Large intestine (tissue), 3 donors: ENCODE measurements at regions not wholly inside any gene's neighbourhood (a gene's known extent, or its start where the extent isn't known, plus 50 kb on each side); places are given as distances from the start of the nearest gene placed in this dataset.

Experiments used
- DNase-seq, 2 donors: peaks; one replicate each; pipeline versions ENCODE4 v3.0.0 to v3.0.0-alpha.2; 2013
- H3K27ac ChIP-seq: one replicate; pipeline ENCODE4 v1.5.1; 2013; ENCODE audit warnings: low read length
- H3K27me3 ChIP-seq: 2 replicates; pipeline ENCODE4 v1.6.1; 2013; ENCODE audit warnings: low read length; ENCODE audit not compliant: control insufficient read depth, insufficient read depth
- H3K36me3 ChIP-seq: 2 replicates; pipeline ENCODE4 v1.6.1; 2013; ENCODE audit warnings: low read length; ENCODE audit not compliant: control insufficient read depth, insufficient read depth
- H3K4me1 ChIP-seq: one replicate; pipeline ENCODE4 v1.6.1; 2013; ENCODE audit warnings: low read length; ENCODE audit not compliant: control insufficient read depth, insufficient read depth
- H3K4me3 ChIP-seq: one replicate; pipeline ENCODE4 v1.5.1; 2013; ENCODE audit warnings: low read length
- H3K9me3 ChIP-seq: one replicate; pipeline ENCODE4 v1.6.1; 2013; ENCODE audit warnings: mild to moderate bottlenecking, low read depth, low read length, moderate library complexity; ENCODE audit not compliant: control insufficient read depth
- WGBS: methylation state at CpG from one replicate; pipeline ENCODE4 v1.1.5; 2013; ENCODE audit warnings: low lambda C conversion rate; ENCODE audit not compliant: insufficient coverage; 5-methylcytosine and 5-hydroxymethylcytosine counted together

DNA sequence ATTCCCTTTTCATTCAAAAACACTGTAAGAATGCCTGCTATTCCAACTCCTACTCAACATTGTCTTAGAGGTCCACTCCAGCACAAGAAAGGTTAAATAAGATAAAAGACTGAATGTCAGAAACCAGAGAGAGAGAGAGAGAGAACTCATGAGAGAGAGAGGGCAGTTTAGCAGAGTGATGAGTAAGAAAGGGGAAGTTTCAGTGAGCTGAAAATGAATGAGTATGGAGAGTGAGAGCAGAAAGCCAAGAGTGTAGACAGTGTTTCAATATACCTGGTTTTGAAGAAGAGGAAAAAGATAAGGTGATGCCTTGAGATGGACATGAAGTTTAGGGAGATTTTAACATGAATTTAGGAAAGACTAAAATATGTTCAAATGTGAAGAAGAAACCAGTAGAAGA lies 528.0 kb upstream of the SEMA6A start:
- Histone ChIP-seq H3K27ac (no peak overlapping the region), H3K4me3 (no peak overlapping the region), H3K4me1 (no peaks in the 10 kb centered on the region), H3K36me3 (no peaks in the 10 kb centered on the region), H3K9me3 (no peaks in the 10 kb centered on the region), H3K27me3 (no peaks in the 10 kb centered on the region)
- no peak for DNase-seq

DNA sequence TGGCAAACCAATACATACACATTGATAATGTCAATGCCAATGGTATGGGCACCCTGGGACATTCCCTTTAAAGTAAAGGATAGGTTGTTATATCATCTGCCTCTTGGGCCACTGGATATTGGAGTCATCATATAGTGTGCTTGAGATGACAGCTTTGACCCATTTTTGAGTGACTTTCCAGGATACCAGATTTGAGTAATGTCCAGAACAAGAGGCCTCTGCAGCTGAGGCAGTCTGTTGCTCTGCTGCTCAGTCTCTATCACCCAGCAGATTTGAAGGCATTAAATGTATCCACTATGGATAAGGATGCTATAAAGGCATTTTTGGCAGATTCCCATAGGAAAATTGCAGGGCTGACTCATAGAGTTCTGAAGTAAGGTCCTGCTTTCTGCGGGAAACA lies 525.6 kb upstream of the SEMA6A start:
- Histone ChIP-seq H3K4me1 (no peaks in the 10 kb centered on the region), H3K9me3 (no peaks in the 10 kb centered on the region), H3K27me3 (no peaks in the 10 kb centered on the region), H3K27ac (no peak overlapping the region), H3K36me3 (no peaks in the 10 kb centered on the region), H3K4me3 (no peak overlapping the region)
- no peak for DNase-seq
- WGBS, result no CpG with 5 or more reads among the region's 1 CpG

DNA sequence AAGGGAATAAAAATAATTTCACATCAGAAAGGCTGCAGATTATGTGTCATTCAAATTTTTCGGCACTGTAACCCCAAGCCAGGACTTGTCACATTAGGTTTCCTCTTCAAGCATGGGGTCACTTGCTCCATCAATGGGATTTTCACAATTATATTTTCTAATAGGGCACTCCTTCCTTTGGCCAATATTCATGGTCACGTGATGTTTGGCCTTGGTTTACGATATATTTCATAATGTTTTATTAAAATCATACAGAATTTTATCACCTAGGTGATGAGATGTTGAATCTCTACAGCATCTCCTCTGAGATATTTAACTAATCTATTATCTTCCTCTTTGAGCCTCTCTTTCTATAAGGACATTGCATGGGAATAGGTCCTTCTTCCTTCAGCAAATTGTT lies 523.5 kb upstream of the SEMA6A start:
- no CpG with 5 or more reads among the region's 3 CpGs for WGBS
- H3K4me1 ChIP-seq, result no peaks in the 10 kb centered on the region
- no peaks in the 10 kb centered on the region for H3K27me3 ChIP-seq
- H3K27ac ChIP-seq, result no peak overlapping the region
- no peak overlapping the region for H3K4me3 ChIP-seq
- no peaks in the 10 kb centered on the region for H3K36me3 ChIP-seq
- peaks cover 3% of the 10 kb centered on the region for H3K9me3 ChIP-seq
- DNase-seq, result no peak

DNA sequence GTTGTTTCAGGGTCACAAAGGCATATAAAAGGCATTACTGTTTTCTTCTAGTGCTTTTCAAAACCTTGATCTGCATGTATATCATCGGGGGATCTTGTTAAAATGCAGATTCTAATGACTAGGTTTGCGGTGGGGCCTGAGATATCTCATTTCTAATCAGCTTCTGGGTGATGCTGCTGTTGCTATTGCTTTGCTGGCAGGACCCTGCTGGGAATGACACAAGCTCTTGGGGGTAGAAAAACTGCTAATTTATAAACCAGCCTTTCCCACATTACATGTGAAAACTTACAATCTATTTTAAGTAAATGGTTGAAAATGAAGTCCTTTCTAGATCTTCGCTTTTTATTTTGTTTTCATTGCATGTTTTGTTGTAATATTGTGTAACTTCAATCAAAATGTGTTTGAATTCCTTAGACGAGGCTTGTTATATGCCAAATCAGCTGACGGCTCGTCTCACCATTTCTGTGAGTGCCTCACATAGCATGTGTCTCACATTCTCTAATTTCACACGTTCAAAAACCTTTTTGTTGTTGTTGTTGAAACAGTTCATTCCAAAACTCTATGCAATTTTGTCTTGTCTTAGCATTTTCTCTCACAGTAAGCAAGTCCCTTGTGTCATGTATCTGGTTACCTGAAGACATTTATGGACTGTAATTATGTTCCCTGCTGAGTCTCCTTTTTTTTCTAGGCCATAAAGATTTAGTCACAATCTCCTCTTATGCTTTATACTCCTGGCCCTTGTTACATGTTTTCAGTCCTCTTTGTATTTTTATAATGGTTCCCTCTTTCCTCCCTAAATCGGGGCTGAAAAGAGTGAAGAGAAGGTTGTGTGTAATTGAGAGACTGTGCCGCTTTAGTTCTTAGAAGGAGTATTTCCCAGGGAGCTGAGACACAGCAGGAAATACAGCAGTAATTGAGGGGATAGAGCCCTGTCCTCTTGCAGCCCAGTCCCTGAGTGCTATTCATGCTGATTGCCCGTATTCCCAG lies 521.0 kb upstream of the SEMA6A start:
- WGBS, result no CpG with 5 or more reads among the region's 10 CpGs

DNA sequence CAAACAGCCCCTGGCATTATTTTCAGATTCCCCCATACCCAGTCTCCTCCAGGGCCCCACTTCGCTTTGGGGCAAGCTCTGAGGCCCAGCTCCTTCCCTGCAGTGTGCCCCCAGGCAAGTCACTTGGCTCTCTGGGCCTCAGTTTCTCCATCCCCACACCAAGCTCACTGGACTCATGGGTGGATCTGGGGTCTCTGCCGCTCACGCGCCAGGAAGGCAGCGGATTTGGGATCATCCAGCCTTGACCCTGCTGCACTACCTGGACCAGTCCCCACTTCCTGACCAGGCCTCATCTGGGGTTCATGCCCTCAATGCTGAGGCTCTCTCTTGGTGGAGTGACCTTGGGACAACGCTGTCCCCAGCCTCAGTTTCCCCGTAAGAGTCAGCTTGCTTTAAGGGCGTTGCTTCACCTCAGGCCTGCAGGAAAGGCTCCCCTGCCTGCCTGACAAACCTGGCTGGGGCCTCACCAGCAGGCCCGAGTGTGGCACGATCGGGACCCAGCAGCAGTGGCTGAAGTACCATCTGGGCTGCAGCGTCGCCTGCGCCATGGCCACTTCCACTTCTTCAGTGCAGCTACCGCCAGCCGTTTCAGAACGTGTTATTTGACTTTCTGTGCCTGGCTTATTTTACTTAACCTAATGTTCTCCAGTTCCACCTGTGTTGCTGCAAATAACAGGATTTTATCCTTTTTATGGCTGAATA lies 519.6 kb upstream of the SEMA6A start:
- no peaks in the 10 kb centered on the region for H3K36me3 ChIP-seq
- H3K27me3 ChIP-seq, result no peaks in the 10 kb centered on the region
- peaks cover 3% of the 10 kb centered on the region for H3K9me3 ChIP-seq
- DNase-seq, result no peak
- H3K27ac ChIP-seq, result no peak overlapping the region
- H3K4me1 ChIP-seq, result no peaks in the 10 kb centered on the region
- no peak overlapping the region for H3K4me3 ChIP-seq
- 100% methylated on average over 2 of the region's 17 CpGs for WGBS

More for the DNA sequence above, 521.0 kb upstream of the SEMA6A start:
- Histone ChIP-seq H3K4me3 (no peak overlapping the region), H3K4me1 (no peaks in the 10 kb centered on the region), H3K27ac (no peak overlapping the region), H3K9me3 (peaks cover 3% of the 10 kb centered on the region), H3K36me3 (no peaks in the 10 kb centered on the region), H3K27me3 (no peaks in the 10 kb centered on the region)
- peak; percentile 12 to 13 for DNase-seq

DNA sequence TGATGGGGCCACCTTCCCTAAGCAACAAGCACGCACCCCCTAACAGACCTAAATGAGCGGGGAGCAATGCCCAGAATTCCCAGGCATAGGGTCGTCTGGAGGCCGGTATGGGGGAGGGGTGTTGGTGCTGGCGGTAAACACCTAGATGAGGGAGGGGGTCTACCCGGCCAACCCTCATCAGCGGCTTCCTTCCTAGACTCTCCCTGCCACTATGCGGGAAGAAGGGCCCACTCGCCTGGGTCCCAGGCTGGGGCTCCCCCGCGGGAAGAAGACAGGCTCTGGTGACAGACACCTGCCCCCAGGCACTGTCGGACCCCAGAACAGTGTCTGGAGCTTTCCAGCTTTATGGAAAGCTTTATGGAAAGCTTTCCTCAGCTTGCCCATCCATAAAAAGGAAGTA lies 519.0 kb upstream of the SEMA6A start:
- Histone ChIP-seq H3K27me3 (no peaks in the 10 kb centered on the region), H3K4me1 (no peaks in the 10 kb centered on the region), H3K9me3 (peaks cover 3% of the 10 kb centered on the region), H3K27ac (no peak overlapping the region), H3K36me3 (no peaks in the 10 kb centered on the region), H3K4me3 (no peak overlapping the region)
- no peak for DNase-seq
- WGBS, result no CpG with 5 or more reads among the region's 12 CpGs

DNA sequence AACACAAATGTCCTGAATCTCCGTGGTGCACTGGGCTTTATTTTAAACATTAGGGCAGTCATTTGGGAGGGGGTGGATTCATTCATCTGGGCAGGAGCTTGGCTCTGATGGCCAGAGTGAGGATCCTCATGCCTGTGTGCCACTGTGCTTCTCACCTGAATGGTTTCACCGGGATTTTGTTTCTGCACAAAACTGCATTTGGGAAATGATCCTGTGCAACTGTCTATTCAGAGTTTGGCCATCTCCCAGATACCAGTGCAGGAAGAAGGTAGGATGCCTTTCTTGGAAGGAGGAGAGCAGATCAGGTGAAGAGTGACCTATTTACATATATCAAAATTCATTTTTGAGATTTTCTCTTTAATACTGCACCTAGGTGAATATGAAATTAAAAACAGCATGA lies 514.4 kb upstream of the SEMA6A start:
- no CpG with 5 or more reads among the region's 2 CpGs for WGBS
- Histone ChIP-seq H3K9me3 (no peaks in the 10 kb centered on the region), H3K36me3 (no peaks in the 10 kb centered on the region), H3K27ac (no peak overlapping the region), H3K4me1 (no peaks in the 10 kb centered on the region), H3K27me3 (no peaks in the 10 kb centered on the region), H3K4me3 (no peak overlapping the region)
- DNase-seq, result no peak

DNA sequence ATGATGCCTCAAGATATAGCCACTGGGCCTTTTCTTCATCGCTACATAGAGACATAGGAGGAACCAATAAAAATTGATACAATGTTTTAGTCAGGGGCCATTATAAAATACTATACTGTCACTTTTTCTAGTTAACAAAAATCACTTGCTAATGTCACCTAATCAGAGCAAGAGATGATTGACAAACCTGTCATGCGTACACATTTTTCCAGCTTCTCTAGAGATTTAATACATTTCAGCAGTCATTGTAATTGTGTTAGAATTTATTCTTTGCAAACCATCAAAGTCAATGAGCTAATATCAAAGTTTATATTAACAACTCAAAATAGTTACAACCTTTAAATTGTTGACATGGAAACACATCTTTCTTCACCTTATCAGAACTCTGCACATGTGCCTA lies 513.6 kb upstream of the SEMA6A start:
- no CpG with 5 or more reads among the region's 2 CpGs for WGBS

DNA sequence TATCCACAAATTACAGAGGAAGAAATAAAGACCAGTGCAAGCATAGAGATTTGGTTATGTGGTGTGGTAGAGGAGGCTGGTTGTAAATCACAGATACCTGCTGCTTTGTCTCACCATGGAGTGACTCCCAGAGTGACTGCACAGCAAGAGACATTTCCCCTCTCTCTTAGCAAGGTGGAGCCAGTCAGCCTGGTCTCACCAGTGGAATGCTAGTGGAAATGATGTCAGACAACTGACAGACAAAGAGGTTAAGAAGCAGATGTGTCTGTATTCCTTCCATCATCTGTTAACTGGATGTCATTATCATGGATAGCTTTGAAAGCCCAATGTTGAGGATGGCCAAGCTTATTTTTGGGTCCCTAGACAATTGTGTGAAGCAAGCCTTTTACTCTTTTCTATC lies 509.4 kb upstream of the SEMA6A start:
- H3K27ac ChIP-seq, result no peak overlapping the region
- DNase-seq, result no peak
- no peak overlapping the region for H3K4me3 ChIP-seq
- no peaks in the 10 kb centered on the region for H3K4me1 ChIP-seq
- H3K27me3 ChIP-seq, result no peaks in the 10 kb centered on the region
- H3K36me3 ChIP-seq, result no peaks in the 10 kb centered on the region
- no peaks in the 10 kb centered on the region for H3K9me3 ChIP-seq

More for the DNA sequence above, 513.6 kb upstream of the SEMA6A start:
- no peaks in the 10 kb centered on the region for H3K27me3 ChIP-seq
- H3K27ac ChIP-seq, result no peak overlapping the region
- no peaks in the 10 kb centered on the region for H3K9me3 ChIP-seq
- DNase-seq, result no peak
- no peak overlapping the region for H3K4me3 ChIP-seq
- H3K4me1 ChIP-seq, result no peaks in the 10 kb centered on the region
- no peaks in the 10 kb centered on the region for H3K36me3 ChIP-seq

DNA sequence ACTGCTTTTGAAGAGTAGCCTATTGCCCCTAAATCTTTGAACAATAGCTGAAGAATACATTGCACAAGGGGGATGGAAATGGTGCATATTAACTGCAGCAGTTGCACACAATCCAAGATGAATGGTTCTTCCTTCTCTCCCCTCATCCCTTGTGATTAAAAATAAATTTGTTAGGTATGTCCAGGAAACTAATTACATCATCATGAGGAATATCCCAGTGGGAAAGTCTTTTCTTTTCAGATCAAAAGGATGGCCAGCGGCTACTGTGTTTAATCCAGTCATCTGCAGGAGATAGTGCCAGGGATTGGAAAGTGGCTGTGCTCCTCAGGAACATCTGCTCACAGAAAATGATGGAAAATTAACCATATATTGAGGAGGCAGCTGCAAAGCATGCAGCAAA lies 508.4 kb upstream of the SEMA6A start:
- no peaks in the 10 kb centered on the region for H3K27me3 ChIP-seq
- DNase-seq, result no peak
- H3K9me3 ChIP-seq, result no peaks in the 10 kb centered on the region
- no CpG with 5 or more reads among the region's 1 CpG for WGBS
- H3K4me3 ChIP-seq, result no peak overlapping the region
- no peaks in the 10 kb centered on the region for H3K4me1 ChIP-seq
- no peaks in the 10 kb centered on the region for H3K36me3 ChIP-seq
- H3K27ac ChIP-seq, result no peak overlapping the region
